Tibial nerve (tissue), 4 donors: ENCODE measurements at regions not wholly inside any gene's neighbourhood (a gene's known extent, or its start where the extent isn't known, plus 50 kb on each side); places are given as distances from the start of the nearest gene placed in this dataset.

Experiments
- CTCF ChIP-seq, 5 experiments: fragments of 200-600 bp in 3 of 5; fragments of 450-650 bp in 2 of 5; sonication (generic) in 3 of 5; IDR thresholded peaks; one replicate each; pipeline ENCODE4 v1.5.1; 2016 to 2019; ENCODE audit warnings: antibody characterized with exemption in 5 of 5, mild to moderate bottlenecking in 3 of 5, moderate library complexity in 2 of 5
- EP300 ChIP-seq, 2 donors: sonication (generic); formaldehyde crosslinking; IDR thresholded peaks; one replicate each; pipeline ENCODE4 v1.6.1; 2017; ENCODE audit warnings: antibody characterized with exemption in 2 of 2, mild to moderate bottlenecking in 1 of 2
- POLR2A ChIP-seq, 2 donors: fragments of 450-650 bp; IDR thresholded peaks; one replicate each; pipeline ENCODE4 v1.6.1; 2017; ENCODE audit warnings: antibody characterized with exemption in 2 of 2, mild to moderate bottlenecking in 2 of 2, moderate library complexity in 2 of 2

- TF ChIP-seq CTCF (IDR thresholded peaks at IDR 0.05) (no peak), EP300 (IDR thresholded peaks at IDR 0.05) (no peak), POLR2A (IDR thresholded peaks at IDR 0.05) (no peak)
These were observed 216.9 kb upstream of the NRIP1 start for GRCh38 chr21:15281714-15282113.
